ENCODE measurements at regions not wholly inside any gene's neighbourhood (a gene's known extent, or its start where the extent isn't known, plus 50 kb on each side); places are given as distances from the start of the nearest gene placed in this dataset.

DNA sequence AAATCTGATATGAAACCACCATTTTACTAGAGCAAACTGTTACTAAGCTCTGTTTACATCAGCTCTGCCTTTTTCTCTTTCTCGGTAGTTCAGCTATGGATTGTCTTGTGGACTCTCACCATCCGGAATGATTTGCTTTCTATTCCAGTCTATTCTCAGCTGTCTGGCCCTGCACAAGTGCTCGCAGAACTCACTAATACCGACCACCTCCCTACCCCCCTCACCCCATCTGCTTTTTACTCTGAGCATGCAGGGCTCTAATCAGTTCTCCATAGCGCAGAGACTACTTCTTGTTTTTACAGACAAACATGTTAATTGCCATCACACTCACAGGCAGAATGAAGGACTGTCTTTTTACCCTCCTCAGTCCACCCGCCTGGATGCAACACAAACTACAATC, 180.7 kb upstream of the POU3F3 start:
- Histone ChIP-seq H3K9ac (no peak overlapping the region), H3K27ac (no peak overlapping the region), H3K4me3 (IDR thresholded peaks at IDR 0.05; ENCODE audit: insufficient read depth, low read depth, low read length) (no peak overlapping the region), H4K20me1 (ENCODE audit: insufficient read depth) (no peaks in the 10 kb centered on the region), H3K36me3 (ENCODE audit: insufficient read depth) (no peaks in the 10 kb centered on the region), H3K4me1 (ENCODE audit: low read depth, poor library complexity, severe bottlenecking) (no peaks in the 10 kb centered on the region), H2AFZ (ENCODE audit: low read depth) (no peak overlapping the region), H3K4me2 (no peak overlapping the region), H3K79me2 (ENCODE audit: insufficient read depth, low read depth) (no peaks in the 10 kb centered on the region), H3K27me3 (ENCODE audit: insufficient read depth, low read depth) (no peaks in the 10 kb centered on the region)
- TF ChIP-seq, protein P1, sequence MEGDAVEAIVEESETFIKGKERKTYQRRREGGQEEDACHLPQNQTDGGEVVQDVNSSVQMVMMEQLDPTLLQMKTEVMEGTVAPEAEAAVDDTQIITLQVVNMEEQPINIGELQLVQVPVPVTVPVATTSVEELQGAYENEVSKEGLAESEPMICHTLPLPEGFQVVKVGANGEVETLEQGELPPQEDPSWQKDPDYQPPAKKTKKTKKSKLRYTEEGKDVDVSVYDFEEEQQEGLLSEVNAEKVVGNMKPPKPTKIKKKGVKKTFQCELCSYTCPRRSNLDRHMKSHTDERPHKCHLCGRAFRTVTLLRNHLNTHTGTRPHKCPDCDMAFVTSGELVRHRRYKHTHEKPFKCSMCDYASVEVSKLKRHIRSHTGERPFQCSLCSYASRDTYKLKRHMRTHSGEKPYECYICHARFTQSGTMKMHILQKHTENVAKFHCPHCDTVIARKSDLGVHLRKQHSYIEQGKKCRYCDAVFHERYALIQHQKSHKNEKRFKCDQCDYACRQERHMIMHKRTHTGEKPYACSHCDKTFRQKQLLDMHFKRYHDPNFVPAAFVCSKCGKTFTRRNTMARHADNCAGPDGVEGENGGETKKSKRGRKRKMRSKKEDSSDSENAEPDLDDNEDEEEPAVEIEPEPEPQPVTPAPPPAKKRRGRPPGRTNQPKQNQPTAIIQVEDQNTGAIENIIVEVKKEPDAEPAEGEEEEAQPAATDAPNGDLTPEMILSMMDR (conservative IDR thresholded peaks at IDR 0.05; ENCODE audit: low read depth, low read length) = no peak

DNA sequence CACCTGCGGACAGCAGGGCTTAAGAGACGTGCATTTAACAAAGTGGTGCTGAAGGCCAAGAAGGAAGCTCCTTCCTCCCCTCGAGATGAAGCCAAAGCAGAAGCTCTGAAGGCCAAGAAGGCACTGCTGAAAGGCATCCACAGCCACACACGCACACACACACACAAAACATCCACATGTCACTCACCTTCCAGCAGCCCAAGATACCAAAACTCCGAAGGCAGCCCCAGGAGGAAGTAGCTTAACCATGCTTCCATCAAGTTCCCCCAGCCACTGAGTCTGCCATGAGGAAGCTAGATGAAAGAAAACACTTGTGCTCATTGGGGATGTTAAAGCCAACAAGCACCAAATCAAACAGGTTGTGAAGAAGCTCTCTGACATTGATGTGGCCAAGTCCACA, 175.7 kb upstream of the POU3F3 start:
- Histone ChIP-seq H3K4me2 (no peak overlapping the region), H3K9ac (no peak overlapping the region), H4K20me1 (ENCODE audit: insufficient read depth) (no peaks in the 10 kb centered on the region), H2AFZ (ENCODE audit: low read depth) (no peak overlapping the region), H3K4me1 (ENCODE audit: low read depth, poor library complexity, severe bottlenecking) (no peaks in the 10 kb centered on the region), H3K27me3 (ENCODE audit: insufficient read depth, low read depth) (no peaks in the 10 kb centered on the region), H3K79me2 (ENCODE audit: insufficient read depth, low read depth) (no peaks in the 10 kb centered on the region), H3K36me3 (ENCODE audit: insufficient read depth) (no peaks in the 10 kb centered on the region), H3K4me3 (IDR thresholded peaks at IDR 0.05; ENCODE audit: insufficient read depth, low read depth, low read length) (no peak overlapping the region), H3K27ac (no peak overlapping the region)
- TF ChIP-seq, protein P1 (conservative IDR thresholded peaks at IDR 0.05; ENCODE audit: low read depth, low read length) = no peak

DNA sequence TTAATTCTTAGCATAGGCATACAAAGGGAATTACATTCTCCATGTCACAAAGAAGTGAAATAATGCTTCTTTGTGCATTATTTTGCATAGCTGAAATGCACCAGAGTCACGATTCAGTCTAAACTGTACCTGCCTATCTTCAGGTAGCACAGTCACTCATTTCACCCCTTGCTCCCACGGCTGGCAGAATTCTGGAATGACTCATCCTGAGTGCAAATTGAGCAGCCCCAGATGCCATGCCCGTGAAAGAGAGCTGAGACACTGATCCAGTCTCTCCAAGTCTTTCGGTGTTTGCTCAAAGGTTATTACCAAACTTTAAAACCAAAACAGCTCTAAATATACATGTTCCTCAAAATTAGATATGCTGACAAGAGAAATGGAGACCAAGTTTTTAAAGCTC, 168.3 kb upstream of the POU3F3 start:
- TF ChIP-seq, protein P1 (conservative IDR thresholded peaks at IDR 0.05; ENCODE audit: low read depth, low read length) = no peak
- Histone ChIP-seq H3K4me1 (ENCODE audit: low read depth, poor library complexity, severe bottlenecking) (no peaks in the 10 kb centered on the region), H3K4me3 (IDR thresholded peaks at IDR 0.05; ENCODE audit: insufficient read depth, low read depth, low read length) (no peak overlapping the region), H3K79me2 (ENCODE audit: insufficient read depth, low read depth) (no peaks in the 10 kb centered on the region), H3K27me3 (ENCODE audit: insufficient read depth, low read depth) (no peaks in the 10 kb centered on the region), H3K36me3 (ENCODE audit: insufficient read depth) (no peaks in the 10 kb centered on the region), H3K4me2 (no peak overlapping the region), H4K20me1 (ENCODE audit: insufficient read depth) (no peaks in the 10 kb centered on the region), H3K9ac (no peak overlapping the region), H3K27ac (no peak overlapping the region), H2AFZ (ENCODE audit: low read depth) (no peak overlapping the region)

DNA sequence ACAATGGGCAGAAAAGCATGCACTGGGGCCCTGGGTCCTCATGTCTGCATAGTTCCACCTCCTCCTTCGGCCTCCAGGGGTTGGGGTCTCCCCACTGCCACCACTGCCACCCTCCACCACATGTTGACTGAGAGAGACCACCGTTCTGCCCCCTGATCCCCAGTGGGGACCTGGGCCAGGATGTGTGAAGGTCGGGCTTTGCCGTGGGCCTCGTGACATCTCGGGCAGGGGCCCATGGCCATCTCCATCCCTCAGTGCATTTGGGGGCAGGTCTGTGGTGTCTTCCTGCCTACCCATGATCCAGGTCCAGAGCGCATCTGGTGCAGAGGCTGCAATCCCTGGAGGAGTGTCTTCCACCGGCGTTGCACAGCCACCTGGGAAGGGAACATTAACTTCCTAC, 166.8 kb upstream of the POU3F3 start:
- no peaks in the 10 kb centered on the region for H3K36me3 ChIP-seq (ENCODE audit: insufficient read depth)
- TF ChIP-seq, protein P1 (conservative IDR thresholded peaks at IDR 0.05; ENCODE audit: low read depth, low read length) = no peak
- H4K20me1 ChIP-seq (ENCODE audit: insufficient read depth) = no peaks in the 10 kb centered on the region
- no peak overlapping the region for H2AFZ ChIP-seq (ENCODE audit: low read depth)
- H3K4me2 ChIP-seq = no peak overlapping the region
- H3K79me2 ChIP-seq (ENCODE audit: insufficient read depth, low read depth) = no peaks in the 10 kb centered on the region
- no peaks in the 10 kb centered on the region for H3K27me3 ChIP-seq (ENCODE audit: insufficient read depth, low read depth)
- H3K4me3 ChIP-seq (IDR thresholded peaks at IDR 0.05; ENCODE audit: insufficient read depth, low read depth, low read length) = no peak overlapping the region
- no peaks in the 10 kb centered on the region for H3K4me1 ChIP-seq (ENCODE audit: low read depth, poor library complexity, severe bottlenecking)
- H3K9ac ChIP-seq = no peak overlapping the region
- H3K27ac ChIP-seq = no peak overlapping the region
